H1 (cell line): ENCODE measurements at regions not wholly inside any gene's neighbourhood (a gene's known extent, or its start where the extent isn't known, plus 50 kb on each side); places are given as distances from the start of the nearest gene placed in this dataset.

Experiments used
- CHD2 ChIP-seq: IDR thresholded peaks from 2 replicates; pipeline ENCODE4 v1.6.1; 2012; ENCODE audit warnings: low read length, improper control_type of control experiment
- CTCF ChIP-seq, 3 experiments: IDR thresholded peaks; 1 replicate in 2 of 3; 2 replicates in 1 of 3; pipeline versions ENCODE4 v1.5.1 to v1.6.1; 2011; ENCODE audit warnings: low read length in 3 of 3, mild to moderate bottlenecking in 3 of 3, inconsistent platforms in 2 of 3, low read depth in 1 of 3, moderate library complexity in 1 of 3; ENCODE audit not compliant: insufficient read depth in 1 of 3; ENCODE audit errors: control extremely low read depth in 1 of 3
- GABPA ChIP-seq: IDR thresholded peaks from 2 replicates; pipeline ENCODE4 v1.6.1; 2011; ENCODE audit warnings: mild to moderate bottlenecking, low read length, moderate library complexity, borderline replicate concordance; ENCODE audit not compliant: insufficient read depth
- POLR2AphosphoS5 ChIP-seq: IDR thresholded peaks from 2 replicates; pipeline ENCODE4 v1.6.1; 2011; ENCODE audit warnings: low read depth, low read length
- TAF7 ChIP-seq: optimal IDR thresholded peaks from 2 replicates; pipeline ENCODE3; 2011; ENCODE audit warnings: low read depth, mild to moderate bottlenecking, inconsistent platforms, low read length, moderate library complexity, borderline replicate concordance

GRCh38 chr1:191572479-191572878 lies 585.8 kb upstream of the RGS18 start:
- TF ChIP-seq CTCF (IDR thresholded peaks at IDR 0.05; ENCODE audit: control extremely low read depth in 1 of 3, insufficient read depth in 1 of 3, low read depth in 1 of 3, low read length in 3 of 3): no peak
- TF ChIP-seq GABPA: no peak
- no peak for TF ChIP-seq CHD2
- TF ChIP-seq POLR2AphosphoS5: no peak
- no peak for TF ChIP-seq TAF7
